OCI-LY1 (cell line): ENCODE measurements at regions not wholly inside any gene's neighbourhood (a gene's known extent, or its start where the extent isn't known, plus 50 kb on each side); places are given as distances from the start of the nearest gene placed in this dataset.

Experiments used
- EZH2 ChIP-seq: fragments of 200-600 bp; sonication (generic), shearing (Covaris generic); IDR thresholded peaks from 2 replicates; pipeline ENCODE4 v1.8.0; 2017; ENCODE audit warnings: borderline replicate concordance, mixed run types, mild to moderate bottlenecking, antibody characterized with exemption, low read length, moderate library complexity, mixed read lengths
- TF ChIP-seq, protein P1 (sequence below): fragments of 200-600 bp; sonication (generic), shearing (Covaris generic); IDR thresholded peaks from 2 replicates; pipeline ENCODE4 v1.5.1; 2017; ENCODE audit warnings: mild to moderate bottlenecking, antibody characterized with exemption, low read length, moderate library complexity, mixed read lengths

DNA sequence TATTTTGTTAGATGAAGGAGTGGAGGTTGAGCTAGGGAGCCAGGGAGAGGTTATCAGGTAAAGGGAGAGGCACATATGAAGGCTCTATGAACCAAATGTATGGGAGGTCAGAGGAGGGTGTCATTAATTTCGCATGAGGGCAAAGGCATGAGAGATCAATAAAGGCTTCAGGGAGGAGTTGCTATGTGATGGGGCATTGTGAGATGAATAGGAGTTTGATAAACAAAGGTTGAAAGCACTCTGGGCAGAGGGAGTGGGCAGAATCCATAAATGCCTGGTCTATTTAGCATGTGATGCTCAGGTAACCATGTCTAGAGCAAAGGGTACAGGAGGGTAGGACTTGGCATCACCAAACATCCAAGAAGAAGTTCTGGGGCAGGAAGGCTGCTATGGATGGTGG is 273.4 kb downstream of the HAUS1 start:
- TF ChIP-seq, protein P1, sequence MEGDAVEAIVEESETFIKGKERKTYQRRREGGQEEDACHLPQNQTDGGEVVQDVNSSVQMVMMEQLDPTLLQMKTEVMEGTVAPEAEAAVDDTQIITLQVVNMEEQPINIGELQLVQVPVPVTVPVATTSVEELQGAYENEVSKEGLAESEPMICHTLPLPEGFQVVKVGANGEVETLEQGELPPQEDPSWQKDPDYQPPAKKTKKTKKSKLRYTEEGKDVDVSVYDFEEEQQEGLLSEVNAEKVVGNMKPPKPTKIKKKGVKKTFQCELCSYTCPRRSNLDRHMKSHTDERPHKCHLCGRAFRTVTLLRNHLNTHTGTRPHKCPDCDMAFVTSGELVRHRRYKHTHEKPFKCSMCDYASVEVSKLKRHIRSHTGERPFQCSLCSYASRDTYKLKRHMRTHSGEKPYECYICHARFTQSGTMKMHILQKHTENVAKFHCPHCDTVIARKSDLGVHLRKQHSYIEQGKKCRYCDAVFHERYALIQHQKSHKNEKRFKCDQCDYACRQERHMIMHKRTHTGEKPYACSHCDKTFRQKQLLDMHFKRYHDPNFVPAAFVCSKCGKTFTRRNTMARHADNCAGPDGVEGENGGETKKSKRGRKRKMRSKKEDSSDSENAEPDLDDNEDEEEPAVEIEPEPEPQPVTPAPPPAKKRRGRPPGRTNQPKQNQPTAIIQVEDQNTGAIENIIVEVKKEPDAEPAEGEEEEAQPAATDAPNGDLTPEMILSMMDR = no peak
- no peak for TF ChIP-seq EZH2
